Panc1 (cell line): ENCODE measurements at regions not wholly inside any gene's neighbourhood (a gene's known extent, or its start where the extent isn't known, plus 50 kb on each side); places are given as distances from the start of the nearest gene placed in this dataset.
A peak's percentile ranks its signal among the peaks of the same experiment; 100 is the strongest.
"Not testable (repeated sequence)": the region's sequence is repeated elsewhere in the genome, so short reads cannot be mapped to it uniquely, and the experiment has no call there.

Experiments
- ATAC-seq: fragments of 200-7000 bp; cut with Tn5 transposase; 2 replicates; pipeline ENCODE4 v1.9.1; 2020; ENCODE audit warnings: mild to moderate bottlenecking, moderate library complexity
- BruUV-seq: library from RNA; stranded (reverse); fragments of 400-500 nt; replicated peaks from 2 replicates; lab custom pipeline; 2021; lab: Mats Ljungman, UMichigan
- CTCF ChIA-PET: fragments of 300-600 bp; sonication (Branson Sonifier 250); formaldehyde crosslinking; loops from one replicate; lab custom pipeline; 2022; ENCODE audit warnings: antibody characterized with exemption; lab: Charles Lee
- POLR2A ChIA-PET: fragments of 300-600 bp; sonication (Branson Sonifier 250); formaldehyde crosslinking; loops from one replicate; lab custom pipeline; 2022; ENCODE audit warnings: antibody characterized with exemption; lab: Charles Lee
- DNase-seq: peaks from one replicate; pipeline ENCODE4 v3.0.0-alpha.2; 2010; ENCODE audit warnings: low read depth, low spot score
- H3K27ac ChIP-seq: 2 replicates; pipeline ENCODE4 v1.5.1; 2011; ENCODE audit warnings: mild to moderate bottlenecking, low read length, inconsistent platforms
- H3K27me3 ChIP-seq: fragments of 200-500 bp; sonication (Bioruptor generic); 2 replicates; pipeline ENCODE4 v1.6.0; 2014; ENCODE audit warnings: low read length, inconsistent platforms; ENCODE audit not compliant: control insufficient read depth, insufficient read depth
- H3K36me3 ChIP-seq: fragments of 200-500 bp; sonication (Bioruptor generic); 2 replicates; pipeline ENCODE4 v1.5.1; 2014; ENCODE audit warnings: inconsistent platforms, mild to moderate bottlenecking, low read length, moderate library complexity; ENCODE audit not compliant: control insufficient read depth, insufficient read depth
- H3K4me1 ChIP-seq: 2 replicates; pipeline ENCODE4 v1.5.1; 2011; ENCODE audit warnings: inconsistent platforms, mild to moderate bottlenecking, low read length, moderate library complexity; ENCODE audit not compliant: control insufficient read depth, insufficient read depth
- H3K4me3 ChIP-seq, 2 experiments: 2 replicates each; pipeline ENCODE4 v1.5.1; 2011 to 2012; ENCODE audit warnings: low read depth in 2 of 2, low read length in 2 of 2, mild to moderate bottlenecking in 2 of 2, inconsistent platforms in 1 of 2, moderate library complexity in 1 of 2
- H3K9me3 ChIP-seq: fragments of 200-500 bp; sonication (Bioruptor generic); 2 replicates; pipeline ENCODE4 v1.5.1; 2014; ENCODE audit warnings: low read depth, mild to moderate bottlenecking, inconsistent platforms, low read length, moderate library complexity; ENCODE audit not compliant: control insufficient read depth, insufficient read depth
- CTCF ChIP-seq: fragments of 450-650 bp; IDR thresholded peaks from 2 replicates; pipeline ENCODE4 v1.5.1; 2017; ENCODE audit warnings: mild to moderate bottlenecking
- POLR2AphosphoS5 ChIP-seq: IDR thresholded peaks from 2 replicates; pipeline ENCODE4 v1.6.1; 2012; ENCODE audit warnings: mild to moderate bottlenecking, low read depth, low read length, moderate library complexity
- REST ChIP-seq, 2 experiments: IDR thresholded peaks; 2 replicates each; pipeline ENCODE4 v1.6.1; 2011 to 2012; ENCODE audit warnings: low read depth in 2 of 2, control low read depth in 1 of 2, low read length in 1 of 2, mild to moderate bottlenecking in 1 of 2, moderate library complexity in 1 of 2; ENCODE audit not compliant: insufficient read depth in 1 of 2
- SIN3A ChIP-seq: IDR thresholded peaks from 2 replicates; pipeline ENCODE4 v1.6.1; 2012; ENCODE audit warnings: low read depth, mild to moderate bottlenecking, low read length, moderate library complexity, borderline replicate concordance; ENCODE audit not compliant: insufficient read depth
- TCF7L2 ChIP-seq: IDR thresholded peaks from 2 replicates; pipeline ENCODE4 v1.6.1; 2011; ENCODE audit warnings: mild to moderate bottlenecking, low read depth, low read length, inconsistent platforms
- in situ Hi-C: cut with HindIII; loops from 2 replicates; pipeline ENCODE4 v1.10.0; 2016; ENCODE audit warnings: low sequenced_read_pairs, low pct_unique_long_range_greater_than_20kb
- intact Hi-C: fragments of 100-400 bp; cut with micrococcal nuclease; formaldehyde crosslinking; loops from one replicate; pipeline ENCODE4 v1.10.0; 2022; ENCODE audit not compliant: unreplicated experiment

- H3K4me3 ChIP-seq, result no peak overlapping the region
- POLR2A ChIA-PET, result no interaction called here
- CTCF ChIA-PET, result no interaction called here
- BruUV-seq, result no TSS peak
- no peaks in the 10 kb centered on the region for H3K27me3 ChIP-seq
- ATAC-seq, result no peak
- TF ChIP-seq TCF7L2 (no peak), POLR2AphosphoS5 (no peak), SIN3A (no peak), REST (IDR thresholded peaks at IDR 0.05; ENCODE audit: insufficient read depth in 1 of 2, low read depth in 2 of 2, low read length in 1 of 2) (no peak), CTCF (no peak)
- no peaks in the 10 kb centered on the region for H3K4me1 ChIP-seq
- H3K27ac ChIP-seq, result no peak overlapping the region
- H3K9me3 ChIP-seq, result no peaks in the 10 kb centered on the region
- DNase-seq, result peak; percentile 30
- H3K36me3 ChIP-seq, result no peaks in the 10 kb centered on the region
- in situ Hi-C loops (no loop called here), intact Hi-C loops (no loop called here)
These were observed 427.3 kb downstream of the ISL1 start for GRCh38 chr5:51810592-51810991.

- ChIA-PET CTCF (no interaction called here), POLR2A (no interaction called here)
- in situ Hi-C loops (no loop called here), intact Hi-C loops (no loop called here)
- TF ChIP-seq SIN3A, result no peak
- no peak for TF ChIP-seq POLR2AphosphoS5
- no peak for TF ChIP-seq CTCF
- no peak for TF ChIP-seq REST (IDR thresholded peaks at IDR 0.05; ENCODE audit: insufficient read depth in 1 of 2, low read depth in 2 of 2, low read length in 1 of 2)
- no peak for TF ChIP-seq TCF7L2
- no peak overlapping the region for H3K4me3 ChIP-seq
- DNase-seq, result no peak
- BruUV-seq, result no TSS peak
- no peaks in the 10 kb centered on the region for H3K4me1 ChIP-seq
- no peaks in the 10 kb centered on the region for H3K9me3 ChIP-seq
- no peak overlapping the region for H3K27ac ChIP-seq
- H3K27me3 ChIP-seq, result no peaks in the 10 kb centered on the region
- ATAC-seq, result no peak
- H3K36me3 ChIP-seq, result no peaks in the 10 kb centered on the region
These were observed 428.7 kb downstream of the ISL1 start for GRCh38 chr5:51811883-51812471.

GRCh38 chr5:51814817-51815216 lies 431.6 kb downstream of the ISL1 start:
- CTCF ChIA-PET, ATAC-seq, POLR2A ChIA-PET, H3K4me1 ChIP-seq, H3K27ac ChIP-seq, H3K36me3 ChIP-seq, DNase-seq, BruUV-seq, in situ Hi-C loops, H3K27me3 ChIP-seq, H3K4me3 ChIP-seq, H3K9me3 ChIP-seq, intact Hi-C loops: not testable (repeated sequence)
